Eye (tissue), 1 donor: ENCODE measurements at regions not wholly inside any gene's neighbourhood (a gene's known extent, or its start where the extent isn't known, plus 50 kb on each side); places are given as distances from the start of the nearest gene placed in this dataset.

Source experiments
- DNase-seq: peaks from one replicate; pipeline ENCODE4 v3.0.0-alpha.2; 2015

DNA sequence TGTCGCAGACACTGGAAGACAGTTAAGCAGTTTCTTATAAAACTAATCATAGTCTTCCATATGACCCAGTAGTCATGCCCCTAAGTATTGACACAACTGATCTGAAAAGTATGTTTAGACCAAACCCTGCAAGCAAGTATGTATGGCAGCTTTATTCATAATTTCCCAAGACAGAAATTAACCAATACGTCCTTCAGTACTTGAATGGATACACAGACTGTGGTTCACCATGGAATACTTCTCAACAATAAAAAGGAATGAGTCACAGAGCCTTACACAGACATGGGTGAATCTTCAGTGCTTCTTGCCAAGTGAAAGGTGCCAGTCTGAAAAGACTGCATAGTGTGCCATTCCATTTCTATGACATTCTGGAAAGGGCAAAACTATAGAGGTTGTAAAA, 50.2 kb upstream of the AKR1E2 start:
- no peak for DNase-seq

DNA sequence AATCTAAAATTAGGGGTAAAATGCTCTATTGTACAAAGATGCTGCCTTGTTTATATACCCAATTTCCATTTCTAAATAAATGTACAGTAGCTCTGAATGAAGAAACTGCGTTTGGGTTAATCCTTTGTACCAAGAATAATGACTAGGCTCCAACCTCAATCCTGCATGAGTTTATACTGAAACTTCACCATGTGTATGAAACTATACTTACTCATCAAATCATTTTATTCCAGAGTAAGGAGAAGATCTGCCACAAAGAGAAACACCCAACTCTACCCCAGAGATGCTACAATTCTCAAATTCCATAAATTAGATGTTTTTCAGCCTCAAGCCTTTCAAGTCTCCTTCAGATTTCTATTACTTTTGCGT, 53.8 kb upstream of the AKR1E2 start:
- DNase-seq: no peak

DNA sequence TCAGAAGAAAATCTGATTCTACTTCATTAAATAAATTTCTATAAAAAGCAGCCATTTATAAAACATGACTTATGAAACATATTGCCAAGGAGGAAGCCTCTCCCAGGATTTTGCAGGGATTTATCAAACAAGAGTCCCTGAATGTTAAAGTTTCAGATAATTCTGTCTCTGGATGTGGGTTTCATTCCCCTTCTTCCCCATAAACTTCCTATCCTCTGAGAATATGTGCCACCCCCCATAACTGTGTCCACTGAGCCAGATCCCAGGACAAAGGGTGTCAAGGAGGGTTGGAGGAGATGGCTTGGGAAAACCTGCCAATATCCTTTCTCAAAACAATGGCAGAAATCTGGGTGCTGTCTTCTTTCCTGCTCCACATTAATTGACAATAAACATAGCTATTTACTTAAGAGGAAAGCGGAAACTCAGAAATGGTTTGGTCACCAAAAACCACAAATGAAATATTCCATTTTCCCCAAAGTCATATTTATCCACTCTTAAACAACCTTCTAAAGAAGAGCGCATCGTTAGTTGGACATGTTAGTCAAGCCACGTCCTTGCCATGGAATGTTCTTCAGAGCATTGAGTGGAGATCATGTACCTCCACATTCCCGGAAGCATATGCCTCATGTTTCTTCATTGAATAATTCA, 54.3 kb upstream of the AKR1E2 start:
- DNase-seq: no peak

DNA sequence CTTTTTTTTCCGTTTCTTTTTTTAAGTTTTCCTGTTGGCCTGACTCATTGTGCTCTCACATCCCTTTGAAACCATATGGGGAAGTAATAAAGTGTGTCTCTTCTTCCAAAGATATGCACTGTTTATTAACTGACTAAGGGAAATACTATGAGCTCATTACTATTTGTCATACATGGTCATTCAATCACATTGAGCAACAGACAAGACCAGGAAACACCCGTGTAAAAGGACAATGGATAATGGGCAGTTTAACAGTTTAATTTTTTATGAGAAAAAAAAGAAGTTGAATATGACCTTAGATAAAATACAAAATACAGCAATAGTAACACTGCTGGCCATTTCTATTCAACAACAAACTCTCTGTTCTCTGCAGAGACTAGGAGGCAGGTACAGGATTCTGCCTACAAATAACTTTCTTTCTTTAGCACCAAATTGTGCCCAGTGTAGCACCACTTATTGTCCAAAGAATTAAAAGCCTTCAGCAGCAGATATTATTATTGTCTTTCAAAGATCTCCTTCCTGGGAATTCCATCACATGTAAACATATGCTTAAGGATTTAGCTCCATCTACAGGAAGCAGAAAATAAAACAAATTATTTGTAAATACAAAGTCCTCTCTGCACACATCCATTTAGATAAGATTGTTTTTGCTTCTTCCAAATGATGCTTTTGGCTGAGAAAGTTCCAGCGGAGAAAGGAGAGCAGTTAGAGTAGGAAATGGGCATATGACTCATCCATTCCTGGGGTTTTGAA, 55.0 kb upstream of the AKR1E2 start:
- peak; percentile 63 for DNase-seq

DNA sequence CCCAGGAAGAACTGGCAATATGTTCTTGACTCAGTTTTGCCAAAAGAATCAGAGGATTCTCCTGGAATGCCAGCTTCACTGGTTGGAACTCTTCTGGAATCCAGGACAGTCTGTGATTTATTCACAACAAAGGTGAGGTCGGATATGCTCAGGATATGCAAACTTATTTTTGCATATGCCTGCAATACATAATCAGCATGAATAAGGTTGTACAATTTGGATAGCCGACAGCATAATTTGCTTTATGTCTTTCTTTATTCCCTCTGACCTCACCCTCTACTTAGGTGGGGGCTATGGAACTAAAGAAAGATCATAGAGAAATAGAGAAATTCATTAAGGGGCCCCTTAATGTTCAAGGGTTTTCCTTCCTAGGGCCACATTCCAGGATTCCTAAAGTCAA, 57.6 kb upstream of the AKR1E2 start:
- DNase-seq: no peak

DNA sequence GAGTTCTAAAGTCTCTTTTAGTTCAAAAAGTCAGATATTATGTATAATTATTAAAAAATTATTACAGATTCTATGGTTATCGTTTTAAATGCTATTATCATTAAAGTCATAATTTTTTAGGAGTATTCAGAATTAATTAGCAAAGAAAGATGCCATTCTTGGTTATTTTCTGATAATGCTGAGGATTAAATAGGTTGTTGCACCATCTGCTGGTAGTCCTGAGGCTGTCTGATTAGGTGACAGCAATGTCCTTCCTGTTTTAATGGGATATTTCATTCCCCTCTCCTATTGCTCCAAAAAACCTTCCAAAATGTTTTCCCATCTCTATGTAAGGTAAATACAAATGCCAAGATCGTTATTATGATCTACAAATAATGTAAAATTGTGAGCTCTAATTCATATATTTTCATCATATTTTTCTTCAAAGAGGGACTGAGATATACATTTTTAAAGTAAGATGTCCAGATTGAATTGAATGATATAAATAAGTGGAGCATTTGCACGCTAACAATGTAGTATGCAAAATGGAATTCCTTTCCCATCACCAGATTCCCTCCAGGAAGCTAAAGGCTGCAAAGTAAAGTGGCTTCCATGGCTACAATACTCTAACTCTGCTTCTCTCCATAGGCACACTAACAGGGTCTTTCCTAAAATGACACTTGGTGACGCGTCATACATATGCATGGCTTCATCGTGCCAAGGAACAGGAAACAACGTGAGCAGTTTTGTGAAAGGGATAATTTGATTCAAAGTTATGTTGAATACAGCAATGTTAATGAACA, 58.8 kb upstream of the AKR1E2 start:
- peak; percentile 64 for DNase-seq

DNA sequence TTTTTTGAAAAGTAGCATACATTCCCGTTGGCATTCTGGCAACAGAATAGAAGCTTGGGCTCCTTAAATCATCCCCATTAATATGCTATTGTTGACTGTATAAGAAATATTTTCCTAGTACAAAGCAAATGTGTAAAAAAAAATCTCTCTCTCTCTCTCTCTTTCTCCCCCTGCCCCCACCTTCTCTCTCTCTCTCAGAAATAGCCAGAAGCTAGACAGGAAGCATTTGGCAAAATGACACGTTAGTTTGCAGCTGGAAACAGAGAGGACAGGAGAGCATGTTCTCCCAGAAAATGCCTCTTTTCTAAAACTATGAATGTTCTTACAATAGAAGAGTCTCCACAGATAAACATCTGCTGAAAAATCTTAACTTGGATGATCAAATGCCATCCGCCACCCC, 59.6 kb upstream of the AKR1E2 start:
- DNase-seq: no peak

DNA sequence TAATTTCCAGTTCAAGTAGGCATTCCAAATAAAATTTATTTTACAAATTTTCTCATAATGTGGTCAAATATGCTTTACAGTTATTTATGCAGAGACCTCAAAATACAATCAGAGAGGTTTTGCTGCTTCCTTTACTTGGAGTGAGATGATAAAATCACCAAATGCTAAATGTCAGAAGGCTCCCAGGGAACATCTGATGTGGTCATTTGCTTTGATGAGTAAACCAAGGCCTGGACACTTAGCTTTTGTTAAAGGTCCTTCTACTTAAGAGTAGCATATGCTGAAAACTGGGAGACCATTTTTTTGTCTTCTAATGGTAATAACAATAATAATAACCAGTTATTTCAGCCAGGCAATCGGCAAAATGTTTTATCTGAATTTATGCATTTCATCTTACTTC, 60.6 kb upstream of the AKR1E2 start:
- no peak for DNase-seq

DNA sequence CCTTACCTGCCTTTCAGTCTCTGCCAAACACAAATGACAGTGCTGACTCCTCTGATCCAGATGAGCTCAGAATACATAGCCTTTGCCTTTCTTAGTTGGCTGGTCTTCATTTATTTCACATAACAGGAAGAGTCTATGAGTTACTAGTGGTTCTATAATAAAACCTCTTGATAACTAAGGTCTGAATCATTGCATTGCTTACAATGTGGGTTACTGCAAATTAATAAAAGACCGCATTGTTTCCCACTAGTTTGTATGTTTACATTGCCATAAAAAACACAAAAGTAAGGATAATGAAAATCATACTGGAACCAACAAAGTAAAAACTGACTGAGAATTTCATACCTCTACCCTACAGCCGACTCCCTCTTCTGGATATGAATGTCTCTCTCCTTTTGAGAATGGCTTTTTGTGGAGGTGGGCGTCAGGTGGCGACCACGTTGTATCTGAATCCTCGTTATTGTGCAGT, 62.0 kb upstream of the AKR1E2 start:
- no peak for DNase-seq

DNA sequence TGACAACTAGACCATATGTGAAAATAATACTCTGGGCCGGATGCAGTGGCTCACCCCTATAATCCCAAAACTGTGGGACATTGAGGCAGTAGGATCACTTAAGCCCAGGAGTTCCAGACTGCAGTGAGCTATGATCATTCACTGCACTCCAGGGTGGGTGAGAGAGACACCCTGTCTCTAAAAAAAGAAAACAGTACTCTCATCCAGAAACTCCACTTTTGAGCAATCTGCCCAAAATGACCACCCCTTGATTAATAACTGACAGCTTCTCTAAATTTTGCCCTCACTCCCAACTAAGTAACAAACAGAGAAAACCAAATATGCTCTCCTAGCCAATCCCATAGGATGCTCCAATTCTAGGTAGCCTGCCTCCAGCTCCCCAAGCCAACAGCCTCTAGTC, 62.5 kb upstream of the AKR1E2 start:
- DNase-seq: no peak

DNA sequence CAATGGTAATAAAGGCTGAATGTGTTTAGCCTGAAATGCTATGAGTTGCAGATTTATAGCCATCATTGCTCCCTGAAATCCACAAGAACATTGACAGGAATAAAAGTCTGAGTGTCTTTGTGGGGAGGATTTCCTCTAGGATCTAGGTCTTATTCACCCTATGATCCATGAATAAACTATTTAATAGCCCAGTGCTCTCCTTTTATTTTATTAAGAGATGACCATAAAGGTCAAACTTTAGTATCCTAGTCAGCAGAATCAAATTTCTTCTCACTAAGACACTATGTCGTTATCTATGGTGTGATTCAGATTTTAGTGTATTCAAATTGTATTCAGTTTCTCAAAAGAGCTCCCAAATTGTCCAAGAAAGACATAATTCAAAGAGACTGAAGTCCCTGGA, 67.8 kb upstream of the AKR1E2 start:
- no peak for DNase-seq

DNA sequence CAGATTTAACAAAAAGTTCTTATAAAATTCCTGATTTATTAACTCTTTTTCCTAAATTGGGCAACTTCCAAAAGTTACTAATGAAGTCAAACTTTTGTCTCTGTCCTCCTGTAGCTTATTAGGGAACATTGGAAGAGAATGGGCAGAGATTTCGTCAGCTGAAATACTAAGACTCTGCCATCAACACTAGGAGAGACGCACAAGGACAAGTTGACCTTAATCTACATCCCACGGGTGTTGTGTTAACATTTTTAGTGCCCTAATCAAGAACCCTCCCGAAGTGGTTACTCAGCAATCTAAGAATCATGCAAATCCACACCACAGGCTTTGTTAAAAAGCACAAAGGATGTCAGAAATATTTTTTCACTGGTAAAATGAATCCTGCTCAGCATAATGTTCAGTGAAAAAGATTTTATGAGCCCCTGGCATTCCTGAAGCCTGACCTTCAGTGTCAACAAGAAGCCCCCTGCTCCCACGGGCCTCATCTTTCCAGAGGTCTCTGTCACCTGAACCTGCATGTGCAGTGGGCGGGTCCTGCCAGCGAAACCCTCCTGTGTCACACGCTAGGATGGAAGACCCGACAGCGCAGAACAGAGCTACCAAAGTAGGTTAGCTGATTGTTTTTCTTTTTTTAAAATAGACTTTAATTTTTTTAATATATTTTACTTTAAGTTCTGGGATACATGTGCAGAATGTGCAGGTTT, 70.6 kb upstream of the AKR1E2 start:
- DNase-seq: no peak

DNA sequence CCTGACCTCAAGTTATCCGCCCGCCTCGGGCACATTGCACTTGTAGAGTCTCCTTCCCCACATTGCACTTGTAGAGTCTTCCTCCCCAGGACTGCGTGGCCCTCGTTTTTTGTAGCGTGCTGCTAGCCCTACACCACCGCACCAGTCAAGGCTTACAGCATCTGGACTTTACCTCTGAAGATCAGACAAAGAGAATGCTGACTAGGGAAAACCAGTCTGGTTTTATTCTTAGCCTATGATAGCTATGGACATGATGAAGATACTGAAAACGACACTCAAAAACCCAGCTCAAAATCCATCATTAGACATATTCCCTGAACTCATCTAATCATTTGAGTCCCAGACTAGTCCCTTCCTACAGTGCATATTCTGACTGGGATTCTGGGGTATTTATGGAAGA, 71.9 kb upstream of the AKR1E2 start:
- DNase-seq: no peak

DNA sequence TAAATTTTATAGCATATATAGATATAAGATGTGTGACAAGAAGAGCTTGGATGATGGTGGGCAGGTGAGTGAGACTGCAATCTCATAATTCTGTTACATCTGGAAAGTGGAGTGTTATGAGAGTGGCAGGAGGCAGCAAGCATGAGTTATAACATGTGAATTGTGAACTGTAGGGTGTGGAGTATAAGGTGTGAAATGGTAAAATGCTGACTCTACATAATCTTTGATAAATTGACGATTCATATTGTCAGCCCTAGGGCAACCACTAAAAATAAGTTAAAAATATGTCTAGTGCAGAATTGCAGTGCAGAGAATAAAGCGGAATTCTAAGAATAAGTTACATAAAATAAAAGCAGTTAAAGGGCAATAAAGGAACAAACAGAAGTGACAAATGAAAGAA, 74.8 kb upstream of the AKR1E2 start:
- DNase-seq: no peak

DNA sequence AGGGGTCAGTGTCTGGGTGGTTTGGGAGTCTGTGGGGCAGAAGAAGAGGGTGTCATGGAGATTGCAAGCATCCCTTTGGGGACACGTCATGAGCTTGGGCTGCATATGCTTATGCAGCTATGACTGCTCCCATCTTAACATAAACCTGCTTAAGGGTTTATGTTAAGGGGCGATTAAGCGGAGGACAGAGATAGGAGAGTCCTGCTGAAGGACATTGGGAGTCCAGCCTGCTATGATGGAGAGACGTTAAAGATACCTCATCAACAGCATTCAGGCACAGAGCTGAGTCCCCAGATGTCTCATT, 76.8 kb upstream of the AKR1E2 start:
- DNase-seq: no peak

DNA sequence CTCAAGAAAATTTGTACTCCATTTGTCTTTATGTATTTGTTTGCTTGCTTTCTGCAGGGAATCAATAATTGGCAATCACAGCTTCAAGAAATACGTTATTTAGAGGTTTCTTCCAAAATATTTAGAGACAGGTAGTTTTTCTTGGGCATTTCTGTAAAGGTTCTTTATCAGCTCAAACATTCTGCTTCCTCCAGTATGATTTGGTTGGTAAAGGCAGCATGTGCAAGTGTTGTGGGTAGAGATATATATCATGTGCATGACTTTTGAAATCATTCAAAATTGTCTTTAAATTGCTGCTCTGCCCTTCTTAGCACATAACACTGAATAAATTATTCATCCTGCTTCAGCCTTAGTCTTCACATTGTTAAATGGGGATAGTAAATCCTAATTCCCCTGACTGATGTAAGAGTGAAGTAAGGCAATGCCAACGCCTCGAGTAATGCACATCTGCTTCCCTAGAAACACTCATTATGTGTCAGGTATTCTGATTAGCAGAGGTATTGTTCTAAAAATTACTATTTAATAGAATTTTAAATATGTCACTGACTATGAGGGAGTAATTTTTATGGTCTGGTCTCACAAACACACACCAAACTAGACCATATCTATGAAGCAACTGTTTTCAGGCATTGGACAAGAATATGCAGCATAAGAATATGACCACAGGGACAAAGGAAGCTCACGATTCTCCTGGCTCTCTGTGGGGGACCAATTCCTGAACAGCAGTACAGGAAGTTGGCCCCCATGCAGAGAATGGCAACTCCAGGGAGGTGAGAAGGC, 77.3 kb upstream of the AKR1E2 start:
- no peak for DNase-seq

DNA sequence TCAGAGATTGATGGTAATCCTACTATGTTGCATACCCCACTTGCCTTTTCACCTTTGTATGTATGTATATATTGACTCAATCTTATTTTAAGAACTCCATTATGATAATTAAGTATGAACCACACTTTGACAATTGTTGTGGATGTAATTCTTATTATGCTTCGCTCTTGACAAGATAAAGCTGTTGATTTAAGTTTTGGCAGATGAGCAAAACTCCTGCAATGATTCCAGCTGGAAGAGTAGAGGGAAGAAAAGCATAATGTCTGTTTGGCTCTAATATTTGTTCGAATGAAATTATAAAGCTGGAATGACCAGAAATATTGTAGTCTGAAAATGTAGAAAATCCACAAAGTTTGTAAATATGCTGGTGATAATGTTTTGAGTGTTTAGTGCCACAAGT, 83.8 kb upstream of the AKR1E2 start:
- no peak for DNase-seq

DNA sequence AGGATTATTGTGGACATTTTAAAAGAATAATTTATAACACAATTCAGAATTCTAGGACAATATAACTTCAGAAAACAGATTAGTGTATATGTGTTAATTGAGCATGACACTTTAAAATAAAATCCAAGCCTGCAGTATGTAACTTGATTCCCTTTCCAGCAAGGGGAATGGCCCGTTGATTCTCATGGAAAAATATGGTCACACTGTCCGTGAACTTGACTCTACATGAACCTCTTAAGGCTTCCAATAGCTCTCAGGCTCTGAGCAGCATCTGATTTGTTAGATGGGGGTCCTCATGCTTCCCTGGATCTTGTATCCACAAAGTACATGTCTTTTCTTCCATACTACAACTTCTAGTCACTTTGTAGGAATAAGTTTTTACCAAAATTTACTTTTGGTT, 85.5 kb upstream of the AKR1E2 start:
- no peak for DNase-seq

DNA sequence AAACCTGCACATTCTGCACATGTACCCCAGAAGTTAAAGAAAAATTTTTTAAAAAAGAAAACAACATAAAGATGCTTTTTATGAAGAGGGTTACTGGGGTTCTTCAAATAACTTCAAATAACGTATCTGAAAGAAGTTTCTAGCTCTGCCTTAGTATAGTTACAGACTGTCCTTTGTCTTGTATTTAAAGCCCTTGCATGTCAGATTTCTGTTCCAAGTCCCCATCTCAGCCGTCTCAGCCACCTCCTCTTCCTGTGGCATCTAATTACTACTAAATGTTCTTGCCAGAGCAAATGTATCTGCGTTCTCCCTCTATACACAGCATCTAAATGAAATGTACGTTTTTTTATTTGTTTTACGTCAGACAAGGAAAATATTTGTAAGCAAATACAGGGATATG, 89.4 kb upstream of the AKR1E2 start:
- no peak for DNase-seq

DNA sequence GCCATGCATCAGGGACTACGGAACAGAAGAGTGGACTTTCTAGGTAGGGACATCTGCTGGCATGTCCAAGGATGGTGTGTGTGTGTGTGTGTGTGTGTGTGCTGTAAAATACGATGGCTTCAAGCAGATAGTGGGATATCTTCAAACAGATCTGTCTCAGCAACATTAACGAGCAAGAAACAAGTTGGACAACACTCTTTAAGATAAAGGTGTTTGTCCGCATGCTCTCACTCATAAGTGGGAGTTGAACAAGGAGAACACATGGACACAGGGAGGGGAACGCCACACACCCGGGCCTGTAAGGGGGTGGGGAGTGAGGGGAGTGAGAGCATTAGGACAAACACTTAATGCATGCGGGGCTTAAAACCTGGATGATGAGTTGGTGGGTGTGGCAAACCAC, 89.8 kb upstream of the AKR1E2 start:
- DNase-seq: no peak

DNA sequence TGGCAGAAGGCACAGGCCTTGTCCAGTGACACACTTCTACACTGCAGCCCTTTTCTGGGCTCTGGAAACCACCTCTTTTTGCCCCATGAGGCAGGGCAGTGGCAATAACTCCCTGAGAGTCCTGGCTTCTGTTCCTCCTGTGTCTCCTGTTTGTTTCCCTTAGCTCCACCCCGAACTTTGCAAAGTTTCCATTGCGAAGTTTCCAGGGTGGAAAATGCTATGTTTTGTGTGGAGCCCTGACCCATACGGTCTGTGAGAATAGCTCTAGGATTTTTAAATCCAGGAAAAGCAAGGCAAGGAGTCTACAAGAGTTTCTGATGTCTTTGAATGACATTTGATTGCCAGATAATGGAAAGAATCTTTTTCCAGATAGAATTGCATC, 92.2 kb upstream of the AKR1E2 start:
- no peak for DNase-seq

DNA sequence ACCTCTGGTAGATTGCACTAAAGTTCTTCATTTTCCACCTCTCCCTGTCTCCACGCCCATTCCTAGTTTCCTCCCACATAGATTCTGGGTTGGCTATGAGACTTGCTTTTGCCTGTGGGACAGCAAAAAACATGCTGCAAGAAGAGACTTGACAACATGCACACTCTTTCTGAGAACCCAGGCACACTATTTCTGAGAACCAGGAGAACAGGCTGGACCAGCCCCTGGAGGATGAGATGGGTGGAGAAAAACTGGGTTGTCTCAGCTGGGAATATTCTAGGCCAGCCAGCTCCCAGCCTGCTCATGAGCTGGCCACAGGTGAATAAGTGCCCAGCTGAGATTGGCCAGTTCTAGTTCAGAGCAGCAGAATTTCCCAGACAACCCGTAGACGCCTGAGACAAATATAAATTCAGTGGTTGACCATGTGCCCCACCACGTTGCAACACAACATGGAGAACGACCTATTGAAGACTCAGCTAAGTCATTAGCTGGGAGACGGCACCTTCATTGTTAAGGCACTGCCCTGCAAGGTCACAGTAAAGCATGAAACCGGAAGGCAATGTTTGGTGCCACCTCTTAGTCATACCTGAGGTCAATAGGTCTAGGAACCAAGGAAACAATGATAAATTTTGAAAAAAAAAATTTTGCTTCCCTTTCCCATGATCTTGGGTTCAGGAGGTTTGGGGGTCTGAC, 92.7 kb upstream of the AKR1E2 start:
- DNase-seq: no peak
